ENCODE measurements at regions not wholly inside any gene's neighbourhood (a gene's known extent, or its start where the extent isn't known, plus 50 kb on each side); places are given as distances from the start of the nearest gene placed in this dataset.

GRCh38 chr1:102715150-102715549 lies 393.2 kb downstream of the COL11A1 start:
- intact Hi-C loops (cut with DNase I, micrococcal nuclease): no loop called here
- peaks cover 3% of the 10 kb centered on the region for H3K9me3 Mint-ChIP-seq

GRCh38 chr1:102699524-102699923 lies 408.8 kb downstream of the COL11A1 start:
- no peaks in the 10 kb centered on the region for H3K36me3 ChIP-seq (ENCODE audit: insufficient read depth, low read length)
- Mint-ChIP-seq H3K27me3 (no peaks in the 10 kb centered on the region), H3K4me3 (no peak overlapping the region), H3K4me1 (ENCODE audit: low read depth) (no peaks in the 10 kb centered on the region), H3K9me3 (peaks cover 2% of the 10 kb centered on the region), H3K27ac (no peak overlapping the region), H3K36me3 (ENCODE audit: low read depth) (no peaks in the 10 kb centered on the region)
- no peak overlapping the region for H3K4me3 ChIP-seq (ENCODE audit: low read length)
- no peaks in the 10 kb centered on the region for H3K27me3 ChIP-seq (ENCODE audit: control insufficient read depth in 1 of 2, insufficient read depth in 2 of 2, low read length in 2 of 2)
- ChIA-PET CTCF (no interaction called here), POLR2A (no interaction called here)
- DNase-seq (no peak), ATAC-seq (ENCODE audit: poor library complexity) (no peak)
- H3K9me3 ChIP-seq (ENCODE audit: control insufficient read depth in 1 of 2, insufficient read depth in 1 of 2, low read length in 2 of 2): peaks cover 0 to 6% of the 10 kb centered on the region in 2 experiments
- TF ChIP-seq CTCF (IDR thresholded peaks at IDR 0.05): no peak
- intact Hi-C loops (cut with DNase I, micrococcal nuclease): no loop called here
- H3K27ac ChIP-seq (ENCODE audit: low read depth in 1 of 2, low read length in 2 of 2): no peak overlapping the region
- H3K4me1 ChIP-seq (ENCODE audit: insufficient read depth, low read length): no peaks in the 10 kb centered on the region

More at GRCh38 chr1:102715150-102715549, 393.2 kb downstream of the COL11A1 start:
- Mint-ChIP-seq H3K4me1 (ENCODE audit: low read depth) (no peaks in the 10 kb centered on the region), H3K27ac (no peak overlapping the region), H3K4me3 (no peak overlapping the region), H3K36me3 (ENCODE audit: low read depth) (no peaks in the 10 kb centered on the region), H3K27me3 (no peaks in the 10 kb centered on the region)
- H3K27me3 ChIP-seq (ENCODE audit: control insufficient read depth in 1 of 2, insufficient read depth in 2 of 2, low read length in 2 of 2): no peaks in the 10 kb centered on the region
- no peak overlapping the region for H3K4me3 ChIP-seq (ENCODE audit: low read length)
- no peaks in the 10 kb centered on the region for H3K9me3 ChIP-seq (ENCODE audit: control insufficient read depth in 1 of 2, insufficient read depth in 1 of 2, low read length in 2 of 2)
- no peaks in the 10 kb centered on the region for H3K36me3 ChIP-seq (ENCODE audit: insufficient read depth, low read length)
- no peak overlapping the region for H3K27ac ChIP-seq (ENCODE audit: low read depth in 1 of 2, low read length in 2 of 2)
- TF ChIP-seq CTCF (IDR thresholded peaks at IDR 0.05): no peak
- H3K4me1 ChIP-seq (ENCODE audit: insufficient read depth, low read length): no peaks in the 10 kb centered on the region
- POLR2A ChIA-PET: no interaction called here
- DNase-seq: no peak
- CTCF ChIA-PET: no interaction called here
- ATAC-seq (ENCODE audit: poor library complexity): no peak

- Histone ChIP-seq H3K4me1 (ENCODE audit: insufficient read depth, low read length) (no peaks in the 10 kb centered on the region), H3K4me3 (ENCODE audit: low read length) (no peak overlapping the region), H3K27ac (ENCODE audit: low read depth in 1 of 2, low read length in 2 of 2) (no peak overlapping the region), H3K27me3 (ENCODE audit: control insufficient read depth in 1 of 2, insufficient read depth in 2 of 2, low read length in 2 of 2) (no peaks in the 10 kb centered on the region), H3K9me3 (ENCODE audit: control insufficient read depth in 1 of 2, insufficient read depth in 1 of 2, low read length in 2 of 2) (peaks cover 0 to 3% of the 10 kb centered on the region in 2 experiments), H3K36me3 (ENCODE audit: insufficient read depth, low read length) (no peaks in the 10 kb centered on the region)
- no peak for TF ChIP-seq CTCF (IDR thresholded peaks at IDR 0.05)
- Mint-ChIP-seq H3K27ac (no peak overlapping the region), H3K4me3 (no peak overlapping the region), H3K4me1 (ENCODE audit: low read depth) (no peaks in the 10 kb centered on the region), H3K36me3 (ENCODE audit: low read depth) (no peaks in the 10 kb centered on the region), H3K27me3 (no peaks in the 10 kb centered on the region), H3K9me3 (no peaks in the 10 kb centered on the region)
- ATAC-seq (ENCODE audit: poor library complexity) (no peak), DNase-seq (no peak)
- CTCF ChIA-PET: no interaction called here
- POLR2A ChIA-PET: no interaction called here
- intact Hi-C loops (cut with DNase I, micrococcal nuclease): no loop called here
Observed at GRCh38 chr1:102693345-102693744, 415.0 kb downstream of the COL11A1 start.

All from CD4-positive, alpha-beta T cell (primary cell).